T47D (cell line): ENCODE measurements at regions not wholly inside any gene's neighbourhood (a gene's known extent, or its start where the extent isn't known, plus 50 kb on each side); places are given as distances from the start of the nearest gene placed in this dataset.
"Not testable (repeated sequence)": the region's sequence is repeated elsewhere in the genome, so short reads cannot be mapped to it uniquely, and the experiment has no call there.

Experiments
- DNase-seq, 2 experiments: peaks; one replicate each; pipeline versions ENCODE4 v3.0.0 to v3.0.0-alpha.2; 2011 to 2012; ENCODE audit warnings: low read depth in 1 of 2, low spot score in 1 of 2
- JUND ChIP-seq: IDR thresholded peaks from 2 replicates; pipeline ENCODE4 v1.6.1; 2012; ENCODE audit warnings: low read depth
- in situ Hi-C: cut with HindIII; loops from 2 replicates; pipeline ENCODE4 v1.10.0; 2016; ENCODE audit warnings: low sequenced_read_pairs, low pct_unique_long_range_greater_than_20kb

- in situ Hi-C loops = no loop called here
- no peak for DNase-seq
- TF ChIP-seq JUND = no peak
Measured at GRCh38 chr6:170140129-170140528, 150.7 kb downstream of the DLL1 start.

- TF ChIP-seq JUND = no peak
- in situ Hi-C loops = no loop called here
- DNase-seq = no peak
Measured at GRCh38 chr6:170139531-170139930, 151.3 kb downstream of the DLL1 start.

- in situ Hi-C loops, DNase-seq: not testable (repeated sequence)
Measured at GRCh38 chr6:170139046-170139445, 151.8 kb downstream of the DLL1 start.

GRCh38 chr6:170137911-170138910, 152.7 kb downstream of the DLL1 start:
- no peak for TF ChIP-seq JUND
- in situ Hi-C loops = no loop called here
- DNase-seq = no peak

GRCh38 chr6:170137176-170137891, 153.5 kb downstream of the DLL1 start:
- in situ Hi-C loops = no loop called here
- DNase-seq = no peak
- TF ChIP-seq JUND = no peak

GRCh38 chr6:170136541-170137175, 154.2 kb downstream of the DLL1 start:
- in situ Hi-C loops = no loop called here
- TF ChIP-seq JUND = no peak
- no peak for DNase-seq

GRCh38 chr6:170135821-170136471, 154.9 kb downstream of the DLL1 start:
- TF ChIP-seq JUND = no peak
- in situ Hi-C loops = no loop called here

GRCh38 chr6:170135461-170135820, 155.4 kb downstream of the DLL1 start:
- no peak for TF ChIP-seq JUND
- no peak for DNase-seq
- in situ Hi-C loops = no loop called here

More at GRCh38 chr6:170135821-170136471, 154.9 kb downstream of the DLL1 start:
- DNase-seq = no peak

- TF ChIP-seq JUND = no peak
- no peak for DNase-seq
- in situ Hi-C loops = no loop called here
Measured at GRCh38 chr6:170134471-170135440, 156.1 kb downstream of the DLL1 start.

- no peak for DNase-seq
- in situ Hi-C loops = no loop called here
- no peak for TF ChIP-seq JUND
Measured at GRCh38 chr6:170134031-170134470, 156.8 kb downstream of the DLL1 start.

GRCh38 chr6:170132561-170132991, 158.3 kb downstream of the DLL1 start:
- no peak for DNase-seq
- in situ Hi-C loops = no loop called here
- TF ChIP-seq JUND = no peak
